Erythroblast (primary cell): ENCODE measurements at regions not wholly inside any gene's neighbourhood (a gene's known extent, or its start where the extent isn't known, plus 50 kb on each side); places are given as distances from the start of the nearest gene placed in this dataset.

Experiments
- GATA1 ChIP-seq: IDR thresholded peaks from 2 replicates; pipeline ENCODE4 v1.6.1; 2011; ENCODE audit warnings: low read depth, mild to moderate bottlenecking, control low read depth, low read length, moderate library complexity
- POLR2A ChIP-seq: IDR thresholded peaks from 2 replicates; pipeline ENCODE4 v1.6.1; 2011; ENCODE audit warnings: mild to moderate bottlenecking, low read length

GRCh38 chr2:18722101-18722500 lies 132.7 kb upstream of the NT5C1B start:
- no peak for TF ChIP-seq POLR2A
- no peak for TF ChIP-seq GATA1
